Immature natural killer cell (primary cell): ENCODE measurements at regions not wholly inside any gene's neighbourhood (a gene's known extent, or its start where the extent isn't known, plus 50 kb on each side); places are given as distances from the start of the nearest gene placed in this dataset.
A peak's percentile ranks its signal among the peaks of the same experiment; 100 is the strongest.
"Not testable (repeated sequence)": the region's sequence is repeated elsewhere in the genome, so short reads cannot be mapped to it uniquely, and the experiment has no call there.

Source experiments
- DNase-seq, 3 donors: peaks; one replicate each; pipeline ENCODE4 v3.0.0; 2022; ENCODE audit warnings: mixed read lengths in 1 of 3
- H3K27ac Mint-ChIP-seq, 6 donors: one replicate each; pipeline ENCODE4 v1.8.0; 2020; ENCODE audit warnings: mixed read lengths in 6 of 6, mild to moderate bottlenecking in 5 of 6, inconsistent platforms in 4 of 6, moderate library complexity in 3 of 6
- H3K27me3 Mint-ChIP-seq, 3 donors: one replicate each; pipeline ENCODE4 v1.8.0; 2020 to 2021; ENCODE audit warnings: low read depth in 3 of 3, mild to moderate bottlenecking in 3 of 3, mixed read lengths in 3 of 3, moderate library complexity in 3 of 3, inconsistent platforms in 1 of 3
- H3K36me3 Mint-ChIP-seq, 3 donors: one replicate each; pipeline ENCODE4 v1.8.0; 2020; ENCODE audit warnings: mixed read lengths in 3 of 3, inconsistent platforms in 2 of 3, mild to moderate bottlenecking in 2 of 3
- H3K4me1 Mint-ChIP-seq, 2 donors: one replicate each; pipeline ENCODE4 v1.8.0; 2020; ENCODE audit warnings: inconsistent platforms in 2 of 2, mild to moderate bottlenecking in 2 of 2, mixed read lengths in 2 of 2, moderate library complexity in 1 of 2
- H3K4me3 Mint-ChIP-seq, 5 donors: one replicate each; pipeline ENCODE4 v1.8.0; 2020; ENCODE audit warnings: mild to moderate bottlenecking in 5 of 5, mixed read lengths in 5 of 5, inconsistent platforms in 3 of 5, moderate library complexity in 3 of 5
- H3K9me3 Mint-ChIP-seq, 6 donors: one replicate each; pipeline ENCODE4 v1.8.0; 2020; ENCODE audit warnings: mild to moderate bottlenecking in 6 of 6, mixed read lengths in 6 of 6, inconsistent platforms in 4 of 6, moderate library complexity in 3 of 6

DNA sequence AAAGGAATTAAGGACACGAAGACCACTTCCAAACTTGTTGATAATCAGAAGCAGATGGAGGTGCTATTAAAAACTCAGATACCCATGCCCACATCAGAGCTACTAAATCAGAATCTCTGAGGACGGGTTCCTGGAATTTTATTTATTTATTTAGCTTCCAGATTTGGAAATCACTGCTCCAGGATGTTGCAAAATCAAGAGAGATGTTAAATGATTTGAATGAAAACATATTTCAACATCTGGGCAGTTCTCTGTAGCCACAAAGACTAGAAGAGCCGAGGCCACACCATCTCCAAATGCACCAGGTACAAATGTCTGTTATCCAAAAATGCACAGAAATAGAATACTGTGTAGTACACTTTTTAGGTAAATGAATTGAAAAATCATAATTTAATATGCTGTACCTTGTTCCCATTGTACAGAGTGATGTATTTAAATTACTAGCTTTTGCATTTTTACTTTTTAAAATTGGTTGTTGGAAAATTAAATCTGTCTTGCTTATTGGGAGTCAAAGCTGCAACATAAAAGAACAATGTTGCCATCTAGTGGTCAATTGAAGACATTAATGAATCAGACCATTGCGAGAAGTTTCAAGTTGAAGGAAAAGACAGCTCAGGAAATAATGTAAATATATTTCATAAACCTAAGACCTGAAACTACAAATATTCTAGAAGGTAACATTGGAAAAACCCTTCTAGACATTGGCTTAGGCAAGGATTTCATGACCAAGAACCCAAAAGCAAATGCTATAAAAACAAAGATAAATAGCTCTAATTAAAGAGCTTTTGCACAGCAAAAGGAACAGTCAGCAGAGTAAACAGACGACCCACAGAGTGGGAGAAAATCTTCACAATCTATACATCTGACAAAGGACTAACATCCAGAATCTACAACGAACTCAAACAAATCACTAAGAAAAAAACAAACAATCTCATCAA, 151.3 kb upstream of the TTC29 start:
- Mint-ChIP-seq H3K4me3 (no peak overlapping the region), H3K9me3 (no peaks in the 10 kb centered on the region), H3K36me3 (no peaks in the 10 kb centered on the region), H3K27ac (no peak overlapping the region), H3K27me3 (peaks cover 0 to 2% (median 0%) of the 10 kb centered on the region in 3 donors), H3K4me1 (no peaks in the 10 kb centered on the region)
- DNase-seq: peak; percentile 22 to 37 (median 36)

DNA sequence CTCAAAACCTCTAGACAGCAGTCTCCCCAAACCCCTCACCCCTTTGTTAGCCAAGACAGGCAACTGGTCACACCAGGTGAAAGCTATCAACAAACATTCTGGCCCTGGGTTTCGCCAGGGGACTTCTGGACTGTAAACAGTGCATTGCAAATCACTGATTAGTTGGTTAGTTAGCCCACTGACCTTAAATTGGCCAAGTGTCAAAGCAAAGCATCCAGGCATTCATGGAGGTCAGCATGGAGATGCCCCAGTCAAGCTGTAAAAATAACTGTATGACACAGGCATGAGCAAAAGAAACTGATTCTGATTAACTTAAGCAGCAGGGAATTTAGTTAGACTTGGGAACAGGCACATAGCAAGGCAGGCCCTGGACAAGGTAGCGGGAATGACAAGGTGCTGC, 156.0 kb upstream of the TTC29 start:
- DNase-seq: no peak
- Mint-ChIP-seq H3K4me3 (no peak overlapping the region), H3K36me3 (no peaks in the 10 kb centered on the region), H3K4me1 (no peaks in the 10 kb centered on the region), H3K27ac (no peak overlapping the region), H3K9me3 (peaks cover 0 to 2% (median 0%) of the 10 kb centered on the region in 6 donors), H3K27me3 (peaks cover 0 to 4% (median 3%) of the 10 kb centered on the region in 3 donors)

DNA sequence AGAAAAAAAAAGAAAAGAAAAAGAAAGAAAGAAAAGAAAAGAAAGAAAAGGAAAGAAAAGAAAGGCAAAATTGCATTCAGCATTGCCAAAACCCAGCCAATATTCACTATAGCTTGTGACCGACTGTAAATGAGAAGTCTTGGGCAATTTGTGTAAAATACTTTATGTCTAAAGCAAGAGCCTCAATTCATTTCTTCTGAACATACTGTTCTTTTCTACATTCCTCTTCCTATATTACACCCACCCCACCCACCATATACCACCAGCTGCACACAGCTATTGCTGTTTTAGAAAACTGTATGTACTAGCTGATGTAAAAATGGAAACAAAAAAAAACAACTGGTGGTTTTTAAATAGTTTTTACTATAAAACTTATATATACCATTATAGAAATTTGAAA, 156.9 kb upstream of the TTC29 start:
- H3K27ac Mint-ChIP-seq: no peak overlapping the region
- no peak overlapping the region for H3K4me3 Mint-ChIP-seq
- peaks cover 1 to 3% (median 2%) of the 10 kb centered on the region in 3 donors for H3K27me3 Mint-ChIP-seq
- no peaks in the 10 kb centered on the region for H3K36me3 Mint-ChIP-seq
- H3K4me1 Mint-ChIP-seq: no peaks in the 10 kb centered on the region
- H3K9me3 Mint-ChIP-seq: peaks cover 0 to 2% (median 0%) of the 10 kb centered on the region in 6 donors
- no peak for DNase-seq

DNA sequence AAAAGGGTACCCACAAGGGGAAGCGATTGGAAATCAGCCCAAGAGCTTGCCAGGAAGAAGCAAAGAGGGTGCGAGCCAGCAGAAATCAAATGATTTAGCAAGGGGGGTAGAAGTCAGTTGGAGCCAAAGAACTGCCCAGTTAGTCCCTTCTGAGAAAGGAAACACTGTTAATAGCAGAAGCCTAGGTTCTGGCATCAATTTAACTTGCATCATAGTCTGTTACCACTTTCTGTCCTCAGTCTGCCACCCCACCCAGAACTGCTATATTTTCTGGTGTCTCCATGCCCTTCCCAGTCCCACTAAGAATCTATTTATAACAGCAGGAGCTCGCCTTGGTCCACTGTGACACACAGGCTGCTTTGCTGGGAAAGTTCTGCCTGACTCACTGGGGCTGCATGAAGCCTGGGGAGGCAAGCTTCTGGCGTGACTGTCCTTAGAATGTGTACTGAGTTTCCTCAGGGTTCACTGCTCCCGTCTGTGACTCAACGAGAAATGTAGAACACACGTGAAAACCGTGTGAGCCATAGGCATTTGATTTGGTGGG, 157.8 kb upstream of the TTC29 start:
- H3K9me3 Mint-ChIP-seq: peaks cover 0 to 2% (median 0%) of the 10 kb centered on the region in 6 donors
- H3K4me3 Mint-ChIP-seq: no peak overlapping the region
- no peaks in the 10 kb centered on the region for H3K4me1 Mint-ChIP-seq
- no peak overlapping the region for H3K27ac Mint-ChIP-seq
- peaks cover 1 to 3% (median 2%) of the 10 kb centered on the region in 3 donors for H3K27me3 Mint-ChIP-seq
- no peak for DNase-seq
- no peaks in the 10 kb centered on the region for H3K36me3 Mint-ChIP-seq

DNA sequence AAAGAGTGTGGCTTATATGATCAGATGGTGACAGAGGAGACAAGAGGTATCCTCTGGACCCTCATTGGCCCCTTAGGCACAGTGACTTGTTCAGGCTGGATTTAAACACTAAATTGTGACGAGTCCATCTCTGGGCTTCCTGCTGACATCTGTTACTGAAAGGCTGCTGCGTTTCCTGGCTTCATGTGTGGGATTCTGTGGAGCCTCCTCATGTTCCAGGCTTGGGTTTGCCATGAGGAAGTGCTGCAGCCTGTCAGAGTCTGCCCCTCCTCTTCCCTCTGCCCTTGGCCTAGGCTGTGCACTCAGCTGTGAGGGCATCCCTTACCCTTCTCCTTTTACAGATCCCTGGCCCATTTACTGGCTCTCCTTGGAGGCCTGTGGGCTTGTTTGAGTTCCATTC, 159.1 kb upstream of the TTC29 start:
- H3K27ac Mint-ChIP-seq: no peak overlapping the region
- H3K4me3 Mint-ChIP-seq: no peak overlapping the region
- peaks cover 0 to 2% (median 0%) of the 10 kb centered on the region in 6 donors for H3K9me3 Mint-ChIP-seq
- no peaks in the 10 kb centered on the region for H3K36me3 Mint-ChIP-seq
- H3K27me3 Mint-ChIP-seq: peaks cover 1 to 3% (median 2%) of the 10 kb centered on the region in 3 donors
- DNase-seq: no peak
- no peaks in the 10 kb centered on the region for H3K4me1 Mint-ChIP-seq

DNA sequence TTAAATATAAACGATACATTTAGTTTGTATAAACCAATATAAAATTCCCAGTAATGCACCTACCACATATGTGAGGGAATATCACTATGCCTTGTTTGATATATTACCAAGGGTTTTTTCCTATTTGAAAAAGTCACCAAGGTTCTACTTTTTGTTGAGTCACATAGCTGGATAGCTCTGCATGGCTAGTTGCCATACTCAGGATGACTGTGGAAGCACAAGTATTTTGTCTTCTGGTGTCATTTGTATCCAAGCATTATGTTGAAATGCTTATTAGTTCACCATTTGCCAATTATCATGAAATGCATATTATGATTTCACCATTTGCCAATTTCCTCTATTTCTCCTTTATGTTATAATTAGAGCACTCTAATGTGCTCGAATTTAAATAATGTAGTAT, 162.7 kb upstream of the TTC29 start:
- Mint-ChIP-seq H3K27me3 (peaks cover 0 to 3% (median 1%) of the 10 kb centered on the region in 3 donors), H3K9me3 (peaks cover 0 to 2% (median 0%) of the 10 kb centered on the region in 6 donors), H3K4me3 (no peak overlapping the region), H3K4me1 (no peaks in the 10 kb centered on the region), H3K36me3 (no peaks in the 10 kb centered on the region), H3K27ac (no peak overlapping the region)
- DNase-seq: no peak

DNA sequence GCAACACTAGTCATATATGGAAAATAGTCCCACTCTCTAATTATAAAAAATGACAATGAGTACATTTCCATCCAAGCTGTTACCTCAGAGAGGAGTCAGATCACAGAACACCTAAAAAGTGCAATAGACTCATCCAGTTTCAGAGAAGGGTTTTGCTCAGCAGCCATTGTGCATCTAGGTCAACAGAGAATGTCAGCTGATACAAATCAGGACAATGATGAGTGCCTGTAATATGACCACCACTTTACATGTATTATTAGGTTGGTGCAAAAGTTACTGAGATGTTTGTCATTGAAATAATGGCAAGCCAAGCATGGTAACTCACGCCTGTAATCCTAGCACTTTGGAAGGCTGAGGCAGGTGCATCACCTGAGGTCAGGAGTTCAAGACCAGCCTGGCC, 164.1 kb upstream of the TTC29 start:
- DNase-seq: no peak
- Mint-ChIP-seq H3K36me3 (peaks cover 0 to 4% (median 0%) of the 10 kb centered on the region in 3 donors), H3K27ac (no peak overlapping the region), H3K4me1 (no peaks in the 10 kb centered on the region), H3K4me3 (no peak overlapping the region), H3K9me3 (peaks cover 0 to 5% (median 2%) of the 10 kb centered on the region in 6 donors), H3K27me3 (peaks cover 0 to 3% (median 1%) of the 10 kb centered on the region in 3 donors)

DNA sequence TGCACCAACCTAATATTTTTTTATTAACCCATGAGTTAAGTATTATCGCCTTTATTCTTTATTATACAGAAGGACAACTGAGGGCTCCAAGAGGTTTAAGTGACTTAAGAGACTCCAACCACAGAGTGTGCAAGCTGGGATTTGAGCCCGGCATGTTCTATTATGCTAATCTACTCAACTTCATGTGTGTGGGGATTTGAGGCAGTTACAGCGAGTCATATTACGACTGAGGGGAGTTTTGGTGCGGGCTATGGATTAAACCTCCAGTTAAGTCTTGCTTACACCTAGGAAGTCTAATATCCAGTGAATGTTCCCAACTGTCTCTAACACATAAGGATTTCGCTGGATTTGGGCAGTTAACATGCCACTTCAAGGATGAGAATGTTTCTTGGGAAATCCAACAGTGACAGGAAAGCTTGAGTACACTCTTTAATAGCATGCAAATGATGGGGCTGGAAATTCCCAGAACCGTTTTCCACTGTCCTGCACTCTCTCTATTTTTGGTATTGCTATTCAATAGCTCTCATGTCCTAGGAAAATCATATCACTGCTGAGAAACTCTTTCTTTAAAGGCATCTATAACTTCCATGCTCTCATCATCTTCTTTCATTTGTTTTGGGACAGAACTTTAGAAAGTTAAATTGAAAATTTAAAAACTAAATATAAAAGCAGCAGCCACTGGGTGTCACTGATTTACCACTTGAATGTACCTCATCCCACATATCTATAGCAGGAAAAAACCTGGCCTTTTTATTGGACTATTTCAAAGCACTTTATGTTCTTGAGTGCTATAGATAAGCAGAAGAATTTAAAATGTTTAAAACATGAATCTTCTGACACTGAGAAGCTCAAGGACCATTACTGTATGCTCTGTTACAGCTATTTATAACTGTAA, 165.1 kb upstream of the TTC29 start:
- no peak overlapping the region for H3K4me3 Mint-ChIP-seq
- H3K36me3 Mint-ChIP-seq: peaks cover 0 to 4% (median 0%) of the 10 kb centered on the region in 3 donors
- H3K27ac Mint-ChIP-seq: no peak overlapping the region
- peaks cover 0 to 12% (median 2%) of the 10 kb centered on the region in 6 donors for H3K9me3 Mint-ChIP-seq
- H3K27me3 Mint-ChIP-seq: peaks cover 0 to 3% (median 1%) of the 10 kb centered on the region in 3 donors
- DNase-seq: no peak
- H3K4me1 Mint-ChIP-seq: no peaks in the 10 kb centered on the region

DNA sequence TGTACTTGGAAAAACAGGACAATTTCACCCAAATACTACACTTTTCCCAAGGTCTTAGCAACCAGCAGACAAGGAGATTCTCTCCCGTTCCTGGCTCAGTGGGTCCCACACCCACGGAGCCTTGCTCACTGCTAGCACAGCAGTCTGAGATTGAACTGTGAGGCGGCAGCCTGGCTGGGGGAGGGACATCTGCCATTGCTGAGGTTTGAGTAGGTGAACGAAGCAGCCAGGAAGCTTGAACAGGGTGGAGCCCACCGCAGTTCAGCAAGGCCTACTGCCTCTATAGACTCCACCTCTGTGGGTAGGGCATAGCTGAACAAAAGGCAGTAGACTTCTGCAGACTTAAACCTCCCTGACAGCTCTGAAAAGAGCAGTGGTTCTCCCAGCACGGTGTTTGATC, 166.5 kb upstream of the TTC29 start:
- H3K36me3 Mint-ChIP-seq, H3K4me1 Mint-ChIP-seq, H3K27ac Mint-ChIP-seq, H3K27me3 Mint-ChIP-seq, DNase-seq, H3K4me3 Mint-ChIP-seq: not testable (repeated sequence)
- H3K9me3 Mint-ChIP-seq: peaks cover 0 to 12% (median 2%) of the 10 kb centered on the region in 6 donors

DNA sequence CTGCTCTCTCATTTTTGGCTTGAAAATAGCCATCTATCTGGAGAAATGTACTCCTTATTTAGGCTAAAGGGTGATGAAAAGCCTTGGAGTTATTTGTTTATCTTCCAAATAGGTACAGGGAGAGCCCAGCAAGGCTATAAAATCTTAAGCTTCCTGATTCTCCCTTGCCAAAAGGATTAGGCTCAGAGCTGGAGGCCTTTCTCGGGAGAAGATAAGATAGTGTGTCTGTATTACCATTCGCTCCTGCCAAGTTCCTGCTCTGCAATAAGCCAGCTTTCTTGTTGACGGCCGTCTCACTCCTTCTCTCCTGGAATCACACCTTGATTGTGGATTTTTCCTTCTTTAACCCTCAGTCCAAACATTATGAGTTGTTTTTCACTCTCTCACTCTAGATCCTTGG, 171.8 kb upstream of the TTC29 start:
- peaks cover 0 to 12% (median 2%) of the 10 kb centered on the region in 6 donors for H3K9me3 Mint-ChIP-seq
- no peak for DNase-seq
- no peaks in the 10 kb centered on the region for H3K4me1 Mint-ChIP-seq
- H3K4me3 Mint-ChIP-seq: no peak overlapping the region
- H3K27me3 Mint-ChIP-seq: peaks cover 4 to 7% (median 5%) of the 10 kb centered on the region in 3 donors
- H3K36me3 Mint-ChIP-seq: peaks cover 0 to 4% (median 0%) of the 10 kb centered on the region in 3 donors
- no peak overlapping the region for H3K27ac Mint-ChIP-seq

DNA sequence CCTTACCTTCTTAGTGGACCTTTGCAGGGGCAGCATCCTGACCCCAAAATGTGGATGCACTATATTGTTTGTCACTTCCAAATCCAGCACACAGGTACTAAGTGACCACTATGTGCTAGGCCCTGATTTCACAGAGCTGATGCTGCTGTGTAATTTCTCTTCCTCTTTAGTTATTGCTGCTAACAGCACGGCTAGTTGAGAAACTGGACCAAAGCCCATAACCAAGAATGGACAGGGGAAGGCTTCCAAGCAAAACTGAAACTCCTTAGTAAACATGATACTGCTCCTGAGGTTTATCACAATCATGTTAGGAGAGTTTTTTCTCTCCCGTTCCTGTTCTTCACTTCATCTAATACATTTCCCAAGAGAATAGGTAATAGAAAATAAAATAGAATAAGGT, 172.9 kb upstream of the TTC29 start:
- H3K27ac Mint-ChIP-seq: no peak overlapping the region
- no peaks in the 10 kb centered on the region for H3K4me1 Mint-ChIP-seq
- no peak for DNase-seq
- no peak overlapping the region for H3K4me3 Mint-ChIP-seq
- peaks cover 4 to 5% (median 5%) of the 10 kb centered on the region in 3 donors for H3K27me3 Mint-ChIP-seq
- H3K36me3 Mint-ChIP-seq: peaks cover 0 to 4% (median 0%) of the 10 kb centered on the region in 3 donors
- peaks cover 0 to 12% (median 2%) of the 10 kb centered on the region in 6 donors for H3K9me3 Mint-ChIP-seq

DNA sequence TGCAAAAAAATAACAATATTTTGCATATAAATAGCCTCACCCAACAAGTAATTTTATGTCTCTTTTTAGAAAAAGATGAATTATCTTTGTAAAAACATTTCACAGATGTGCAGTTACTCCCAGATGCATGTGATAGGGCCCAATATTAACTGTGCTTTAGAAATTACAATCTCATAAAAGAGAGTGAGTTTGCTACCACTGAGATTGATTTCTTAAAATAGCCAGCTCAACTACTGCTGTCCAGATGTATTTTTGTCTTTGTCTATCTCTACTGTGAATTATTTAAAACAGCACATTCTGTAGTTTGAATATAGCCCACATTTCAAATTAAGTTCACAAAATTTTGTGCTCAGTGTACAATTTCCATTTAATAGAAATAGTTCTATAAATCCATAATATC, 177.0 kb upstream of the TTC29 start:
- no peak for DNase-seq
- H3K4me1 Mint-ChIP-seq: no peaks in the 10 kb centered on the region
- H3K9me3 Mint-ChIP-seq: peaks cover 0 to 2% (median 0%) of the 10 kb centered on the region in 6 donors
- H3K27me3 Mint-ChIP-seq: peaks cover 5 to 7% (median 5%) of the 10 kb centered on the region in 3 donors
- H3K27ac Mint-ChIP-seq: no peak overlapping the region
- H3K36me3 Mint-ChIP-seq: no peaks in the 10 kb centered on the region
- no peak overlapping the region for H3K4me3 Mint-ChIP-seq

DNA sequence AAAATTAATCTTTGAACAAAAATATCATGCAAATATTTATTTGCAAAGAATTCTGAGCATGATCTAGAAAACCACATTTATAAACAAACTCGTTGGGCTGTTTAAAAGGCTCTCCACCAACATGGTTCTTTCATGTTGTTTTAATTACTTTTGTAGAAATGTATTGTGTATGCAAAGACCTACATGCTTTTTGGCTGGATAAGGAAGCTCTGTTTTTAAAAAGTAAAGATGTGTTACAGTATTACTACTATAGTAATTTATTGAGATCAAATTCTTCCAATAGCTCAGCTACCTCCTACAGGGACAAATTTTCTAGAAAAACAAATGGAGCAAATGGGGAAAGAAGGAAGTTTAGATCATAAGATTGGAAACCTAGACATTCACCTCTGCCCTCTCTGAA, 177.5 kb upstream of the TTC29 start:
- no peaks in the 10 kb centered on the region for H3K4me1 Mint-ChIP-seq
- peaks cover 5 to 7% (median 5%) of the 10 kb centered on the region in 3 donors for H3K27me3 Mint-ChIP-seq
- no peaks in the 10 kb centered on the region for H3K36me3 Mint-ChIP-seq
- no peak overlapping the region for H3K27ac Mint-ChIP-seq
- H3K4me3 Mint-ChIP-seq: no peak overlapping the region
- no peak for DNase-seq
- peaks cover 0 to 2% (median 0%) of the 10 kb centered on the region in 6 donors for H3K9me3 Mint-ChIP-seq
